ENCODE measurements at regions not wholly inside any gene's neighbourhood (a gene's known extent, or its start where the extent isn't known, plus 50 kb on each side); places are given as distances from the start of the nearest gene placed in this dataset.

- H3K4me1 Mint-ChIP-seq (ENCODE audit: low read depth, unreplicated experiment): peaks cover 2% of the 10 kb centered on the region
- H3K79me2 ChIP-seq (ENCODE audit: insufficient read depth, low read length): no peaks in the 10 kb centered on the region
- no peak overlapping the region for H3K27ac ChIP-seq (ENCODE audit: low read depth, low read length)
- no peak overlapping the region for H3K27ac Mint-ChIP-seq (ENCODE audit: unreplicated experiment)
- no peaks in the 10 kb centered on the region for H3K9me3 Mint-ChIP-seq (ENCODE audit: unreplicated experiment)
- no peak for FAIRE-seq
- H3K36me3 Mint-ChIP-seq (ENCODE audit: low read depth, unreplicated experiment): no peaks in the 10 kb centered on the region
- no peak overlapping the region for H3K4me3 ChIP-seq (ENCODE audit: insufficient read depth, low read depth, low read length)
- no peak overlapping the region for H2AFZ ChIP-seq (ENCODE audit: low read depth, low read length)
- TF ChIP-seq CTCF (IDR thresholded peaks at IDR 0.05; ENCODE audit: insufficient read depth, low read depth, low read length) (no peak), EZH2 (IDR thresholded peaks at IDR 0.05; ENCODE audit: insufficient read depth, low read length) (no peak)
- peaks cover 20% of the 10 kb centered on the region for H3K27me3 ChIP-seq (ENCODE audit: insufficient read depth, low read length)
- H3K4me1 ChIP-seq (ENCODE audit: insufficient read depth, low read length): no peaks in the 10 kb centered on the region
- no peaks in the 10 kb centered on the region for H4K20me1 ChIP-seq (ENCODE audit: insufficient read depth, low read length)
- H3K27me3 Mint-ChIP-seq (ENCODE audit: low read depth, unreplicated experiment): peaks cover 32% of the 10 kb centered on the region
- no peak overlapping the region for H3K4me2 ChIP-seq (ENCODE audit: low read length)
- H3K9me3 ChIP-seq (ENCODE audit: insufficient read depth, low read depth, low read length): no peaks in the 10 kb centered on the region
- DNase-seq (ENCODE audit: low read depth): no peak
- H3K9ac ChIP-seq (ENCODE audit: low read length): no peak overlapping the region
- H3K36me3 ChIP-seq (ENCODE audit: insufficient read depth, low read length): no peaks in the 10 kb centered on the region
- H3K4me3 Mint-ChIP-seq (ENCODE audit: unreplicated experiment): no peak overlapping the region
Observed at GRCh38 chr16:86304868-86305267, 205.5 kb upstream of the FOXF1 start.

- Mint-ChIP-seq H3K27ac (ENCODE audit: unreplicated experiment) (no peak overlapping the region), H3K9me3 (ENCODE audit: unreplicated experiment) (no peaks in the 10 kb centered on the region), H3K36me3 (ENCODE audit: low read depth, unreplicated experiment) (no peaks in the 10 kb centered on the region), H3K4me1 (ENCODE audit: low read depth, unreplicated experiment) (peaks cover 2% of the 10 kb centered on the region), H3K27me3 (ENCODE audit: low read depth, unreplicated experiment) (peaks cover 37% of the 10 kb centered on the region), H3K4me3 (ENCODE audit: unreplicated experiment) (no peak overlapping the region)
- Histone ChIP-seq H3K79me2 (ENCODE audit: insufficient read depth, low read length) (no peaks in the 10 kb centered on the region), H3K27ac (ENCODE audit: low read depth, low read length) (no peak overlapping the region), H3K4me3 (ENCODE audit: insufficient read depth, low read depth, low read length) (no peak overlapping the region), H3K9ac (ENCODE audit: low read length) (no peak overlapping the region), H4K20me1 (ENCODE audit: insufficient read depth, low read length) (no peaks in the 10 kb centered on the region), H3K4me2 (ENCODE audit: low read length) (no peak overlapping the region), H3K36me3 (ENCODE audit: insufficient read depth, low read length) (no peaks in the 10 kb centered on the region), H2AFZ (ENCODE audit: low read depth, low read length) (no peak overlapping the region), H3K27me3 (ENCODE audit: insufficient read depth, low read length) (peaks cover 17% of the 10 kb centered on the region), H3K4me1 (ENCODE audit: insufficient read depth, low read length) (no peaks in the 10 kb centered on the region), H3K9me3 (ENCODE audit: insufficient read depth, low read depth, low read length) (no peaks in the 10 kb centered on the region)
- TF ChIP-seq CTCF (IDR thresholded peaks at IDR 0.05; ENCODE audit: insufficient read depth, low read depth, low read length): no peak
- no peak for TF ChIP-seq EZH2 (IDR thresholded peaks at IDR 0.05; ENCODE audit: insufficient read depth, low read length)
- DNase-seq (ENCODE audit: low read depth): no peak
- FAIRE-seq: no peak
Observed at GRCh38 chr16:86305440-86305839, 204.9 kb upstream of the FOXF1 start.

DNA sequence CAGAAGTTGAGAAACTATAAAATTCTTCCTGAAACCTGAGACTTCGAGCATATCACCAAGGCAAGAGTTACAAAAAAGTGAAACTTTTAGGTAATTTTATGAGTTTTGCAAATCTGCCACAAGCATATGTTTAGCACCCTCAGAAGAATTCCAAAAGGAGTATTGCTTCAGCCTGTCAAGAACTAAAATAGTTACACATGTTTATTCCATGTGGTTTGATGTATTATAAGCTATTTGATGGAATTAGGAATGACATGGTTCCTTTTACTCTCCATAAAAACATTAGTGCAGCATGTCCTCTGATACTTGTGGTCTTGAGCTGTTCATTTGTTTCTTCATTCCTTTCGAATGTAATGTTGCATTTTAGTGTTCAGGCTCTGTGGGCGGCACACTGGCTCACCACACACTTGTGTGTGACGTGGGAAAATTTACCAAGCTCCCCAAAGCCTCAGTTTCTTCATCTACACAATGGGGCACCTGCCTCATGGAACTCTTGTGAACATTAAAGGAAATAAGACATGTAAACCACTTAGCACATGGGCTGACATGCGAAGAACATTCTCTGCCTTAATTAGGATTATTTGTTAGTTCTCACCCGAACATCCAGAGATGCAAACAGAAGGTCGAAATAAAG lies 204.2 kb upstream of the FOXF1 start:
- peaks cover 38% of the 10 kb centered on the region for H3K27me3 Mint-ChIP-seq (ENCODE audit: low read depth, unreplicated experiment)
- TF ChIP-seq CTCF (IDR thresholded peaks at IDR 0.05; ENCODE audit: insufficient read depth, low read depth, low read length) (no peak), EZH2 (IDR thresholded peaks at IDR 0.05; ENCODE audit: insufficient read depth, low read length) (no peak)

More for the DNA sequence above, 204.2 kb upstream of the FOXF1 start:
- no peaks in the 10 kb centered on the region for H3K4me1 ChIP-seq (ENCODE audit: insufficient read depth, low read length)
- no peaks in the 10 kb centered on the region for H3K79me2 ChIP-seq (ENCODE audit: insufficient read depth, low read length)
- H3K4me3 ChIP-seq (ENCODE audit: insufficient read depth, low read depth, low read length): no peak overlapping the region
- no peak overlapping the region for H3K9ac ChIP-seq (ENCODE audit: low read length)
- no peaks in the 10 kb centered on the region for H4K20me1 ChIP-seq (ENCODE audit: insufficient read depth, low read length)
- H3K4me1 Mint-ChIP-seq (ENCODE audit: low read depth, unreplicated experiment): no peaks in the 10 kb centered on the region
- H3K9me3 Mint-ChIP-seq (ENCODE audit: unreplicated experiment): no peaks in the 10 kb centered on the region
- no peak overlapping the region for H3K4me3 Mint-ChIP-seq (ENCODE audit: unreplicated experiment)
- no peak overlapping the region for H2AFZ ChIP-seq (ENCODE audit: low read depth, low read length)
- H3K4me2 ChIP-seq (ENCODE audit: low read length): no peak overlapping the region
- H3K27ac ChIP-seq (ENCODE audit: low read depth, low read length): no peak overlapping the region
- no peak for FAIRE-seq
- H3K9me3 ChIP-seq (ENCODE audit: insufficient read depth, low read depth, low read length): no peaks in the 10 kb centered on the region
- H3K36me3 Mint-ChIP-seq (ENCODE audit: low read depth, unreplicated experiment): no peaks in the 10 kb centered on the region
- peak; percentile 29 for DNase-seq (ENCODE audit: low read depth)
- H3K27ac Mint-ChIP-seq (ENCODE audit: unreplicated experiment): no peak overlapping the region
- peaks cover 16% of the 10 kb centered on the region for H3K27me3 ChIP-seq (ENCODE audit: insufficient read depth, low read length)
- H3K36me3 ChIP-seq (ENCODE audit: insufficient read depth, low read length): no peaks in the 10 kb centered on the region

All from astrocyte (in vitro differentiated cells and primary cell).